Glomerular visceral epithelial cell (primary cell): ENCODE measurements at regions not wholly inside any gene's neighbourhood (a gene's known extent, or its start where the extent isn't known, plus 50 kb on each side); places are given as distances from the start of the nearest gene placed in this dataset.
A peak's percentile ranks its signal among the peaks of the same experiment; 100 is the strongest.
"Not testable (repeated sequence)": the region's sequence is repeated elsewhere in the genome, so short reads cannot be mapped to it uniquely, and the experiment has no call there.

Source experiments
- DNase-seq: peaks from one replicate; pipeline ENCODE4 v3.0.0-alpha.2; 2016; ENCODE audit errors: extremely low spot score

GRCh38 chr9:19875291-19875920, 86.6 kb upstream of the SLC24A2 start:
- DNase-seq: peak; percentile 58

DNA sequence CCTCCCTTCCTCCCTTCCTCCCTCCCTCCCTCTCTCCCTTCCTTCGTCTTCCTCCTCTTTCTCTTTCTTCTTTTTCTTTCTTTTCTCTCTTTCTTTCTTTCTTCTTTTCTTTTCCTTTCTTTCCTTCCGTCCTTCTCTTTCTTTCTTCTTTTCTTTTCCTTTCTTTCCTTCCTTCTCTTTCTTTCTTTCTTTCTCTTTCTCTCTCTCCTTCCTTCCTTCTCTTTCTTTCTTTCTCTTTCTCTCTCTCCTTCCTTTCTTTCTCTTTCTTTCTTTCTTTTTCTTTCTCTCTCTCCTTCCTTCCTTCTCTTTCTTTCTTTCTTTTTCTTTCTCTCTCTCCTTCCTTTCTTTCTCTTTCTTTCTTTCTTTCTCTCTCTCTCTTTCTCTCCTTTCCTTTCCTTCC, 84.4 kb upstream of the SLC24A2 start:
- DNase-seq: not testable (repeated sequence)

DNA sequence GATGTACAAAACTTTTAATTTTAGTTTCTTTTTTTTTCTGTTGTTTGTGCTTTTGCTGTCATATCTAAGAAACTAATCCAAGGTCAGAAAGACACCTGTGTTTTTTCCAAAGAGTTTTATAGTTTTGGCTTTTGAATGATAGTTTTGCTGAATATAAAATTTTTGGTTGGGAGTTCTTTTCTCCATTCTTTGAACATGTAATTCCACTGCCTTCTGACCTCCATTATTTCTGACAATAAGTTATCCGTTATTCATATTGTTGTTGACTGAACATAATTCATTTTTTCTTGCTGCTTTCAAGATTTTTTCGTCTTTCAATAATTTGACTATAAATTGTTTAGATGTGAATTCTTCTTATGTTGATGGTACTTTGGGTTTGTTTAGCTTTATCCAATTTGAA, 82.2 kb upstream of the SLC24A2 start:
- DNase-seq: no peak

- DNase-seq: no peak
Measured at GRCh38 chr9:19840953-19841352, 52.1 kb upstream of the SLC24A2 start.
